Fibroblast of lung (primary cell): ENCODE measurements at regions not wholly inside any gene's neighbourhood (a gene's known extent, or its start where the extent isn't known, plus 50 kb on each side); places are given as distances from the start of the nearest gene placed in this dataset.

Experiments used
- DNase-seq, 2 donors: peaks; one replicate each; pipeline versions ENCODE4 v3.0.0 to v3.0.0-alpha.2; 2010; ENCODE audit warnings: low read depth in 2 of 2
- H2AFZ ChIP-seq: 2 replicates; pipeline ENCODE4 v1.5.1; 2012; ENCODE audit warnings: low read length, control low read depth, inconsistent platforms
- H3K27ac ChIP-seq: 2 replicates; pipeline ENCODE4 v1.5.1; 2011; ENCODE audit warnings: low read length, control low read depth; ENCODE audit not compliant: insufficient read depth
- H3K27me3 ChIP-seq: 2 replicates; pipeline ENCODE4 v1.5.1; 2011; ENCODE audit warnings: mild to moderate bottlenecking, low read length; ENCODE audit not compliant: control insufficient read depth, insufficient read depth
- H3K36me3 ChIP-seq: 2 replicates; pipeline ENCODE4 v1.5.1; 2011; ENCODE audit warnings: low read length; ENCODE audit not compliant: control insufficient read depth, insufficient read depth
- H3K4me1 ChIP-seq: 2 replicates; pipeline ENCODE4 v1.5.1; 2011; ENCODE audit warnings: low read length; ENCODE audit not compliant: control insufficient read depth, insufficient read depth; ENCODE audit errors: extremely low read depth
- H3K4me2 ChIP-seq: 2 replicates; pipeline ENCODE4 v1.5.1; 2011; ENCODE audit warnings: low read length, control low read depth; ENCODE audit not compliant: insufficient read depth; ENCODE audit errors: extremely low read depth
- H3K4me3 ChIP-seq, 4 experiments: fragments of 200-600 bp in 1 of 4; sonication (generic) in 1 of 4; replicated peaks in 1 of 4; 2 replicates each; pipeline ENCODE4 v1.5.1; 2011 to 2016; ENCODE audit warnings: low read length in 4 of 4, low read depth in 3 of 4, mild to moderate bottlenecking in 3 of 4, control low read depth in 2 of 4, inconsistent platforms in 1 of 4, mixed read lengths in 1 of 4; ENCODE audit not compliant: insufficient read depth in 1 of 4; ENCODE audit errors: control extremely low read depth in 1 of 4
- H3K79me2 ChIP-seq: 2 replicates; pipeline ENCODE4 v1.5.1; 2012; ENCODE audit warnings: mild to moderate bottlenecking, low read length, inconsistent platforms; ENCODE audit not compliant: control insufficient read depth, insufficient read depth
- H3K9ac ChIP-seq: 2 replicates; pipeline ENCODE4 v1.5.1; 2011; ENCODE audit warnings: mild to moderate bottlenecking, low read length, control low read depth; ENCODE audit not compliant: insufficient read depth
- H3K9me3 ChIP-seq: 2 replicates; pipeline ENCODE4 v1.5.1; 2012; ENCODE audit warnings: low read depth, low read length; ENCODE audit not compliant: control insufficient read depth, insufficient read depth
- H4K20me1 ChIP-seq: 2 replicates; pipeline ENCODE4 v1.5.1; 2011; ENCODE audit warnings: low read length; ENCODE audit not compliant: control insufficient read depth, insufficient read depth; ENCODE audit errors: extremely low read depth
- EZH2 ChIP-seq: IDR thresholded peaks from 2 replicates; pipeline ENCODE4 v1.5.1; 2012; ENCODE audit warnings: low read length, control low read depth, mild to moderate bottlenecking; ENCODE audit errors: missing control alignments
- TF ChIP-seq, protein P1 (sequence below), 2 donors: IDR thresholded peaks in 1 of 2; conservative IDR thresholded peaks in 1 of 2; 1 replicate in 1 of 2; 2 replicates in 1 of 2; pipeline ENCODE4 v1.5.1; 2011 to 2012; ENCODE audit warnings: low read length in 2 of 2, control low read depth in 1 of 2, inconsistent platforms in 1 of 2, low read depth in 1 of 2, mild to moderate bottlenecking in 1 of 2

DNA sequence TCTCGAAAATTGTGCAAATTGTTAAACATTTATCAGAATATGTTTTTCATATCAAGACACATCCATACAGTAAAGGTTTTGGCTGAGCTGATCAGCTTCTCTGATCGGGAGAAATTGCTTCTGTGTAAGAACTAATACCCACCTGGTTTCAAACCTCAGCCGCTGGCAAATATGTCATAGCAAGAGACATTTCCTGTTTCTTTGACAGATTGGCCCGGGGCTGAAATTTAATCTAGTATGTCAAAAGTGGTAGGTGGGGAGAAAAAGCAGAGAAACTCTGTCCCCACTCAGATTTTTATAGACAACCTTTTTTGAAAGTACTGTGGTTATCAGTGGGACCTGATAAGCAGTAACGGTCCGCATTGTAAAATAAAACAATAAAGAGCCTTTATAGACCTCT, 88.8 kb upstream of the SLC24A5 start:
- Histone ChIP-seq H3K9ac (no peak overlapping the region), H3K27me3 (peaks cover 2% of the 10 kb centered on the region), H2AFZ (no peak overlapping the region), H3K9me3 (no peaks in the 10 kb centered on the region), H3K4me1 (no peaks in the 10 kb centered on the region), H3K36me3 (no peaks in the 10 kb centered on the region), H4K20me1 (no peaks in the 10 kb centered on the region), H3K27ac (no peak overlapping the region), H3K4me2 (no peak overlapping the region), H3K79me2 (no peaks in the 10 kb centered on the region), H3K4me3 (no peak overlapping the region)
- TF ChIP-seq, protein P1, sequence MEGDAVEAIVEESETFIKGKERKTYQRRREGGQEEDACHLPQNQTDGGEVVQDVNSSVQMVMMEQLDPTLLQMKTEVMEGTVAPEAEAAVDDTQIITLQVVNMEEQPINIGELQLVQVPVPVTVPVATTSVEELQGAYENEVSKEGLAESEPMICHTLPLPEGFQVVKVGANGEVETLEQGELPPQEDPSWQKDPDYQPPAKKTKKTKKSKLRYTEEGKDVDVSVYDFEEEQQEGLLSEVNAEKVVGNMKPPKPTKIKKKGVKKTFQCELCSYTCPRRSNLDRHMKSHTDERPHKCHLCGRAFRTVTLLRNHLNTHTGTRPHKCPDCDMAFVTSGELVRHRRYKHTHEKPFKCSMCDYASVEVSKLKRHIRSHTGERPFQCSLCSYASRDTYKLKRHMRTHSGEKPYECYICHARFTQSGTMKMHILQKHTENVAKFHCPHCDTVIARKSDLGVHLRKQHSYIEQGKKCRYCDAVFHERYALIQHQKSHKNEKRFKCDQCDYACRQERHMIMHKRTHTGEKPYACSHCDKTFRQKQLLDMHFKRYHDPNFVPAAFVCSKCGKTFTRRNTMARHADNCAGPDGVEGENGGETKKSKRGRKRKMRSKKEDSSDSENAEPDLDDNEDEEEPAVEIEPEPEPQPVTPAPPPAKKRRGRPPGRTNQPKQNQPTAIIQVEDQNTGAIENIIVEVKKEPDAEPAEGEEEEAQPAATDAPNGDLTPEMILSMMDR (conservative IDR thresholded peaks at IDR 0.05 in 1 of 2, IDR thresholded peaks at IDR 0.05 in 1 of 2; ENCODE audit: low read depth in 1 of 2, low read length in 2 of 2), result no peak
- TF ChIP-seq EZH2, result no peak
- no peak for DNase-seq

GRCh38 chr15:48032911-48033310, 87.9 kb upstream of the SLC24A5 start:
- Histone ChIP-seq H3K9ac (no peak overlapping the region), H3K36me3 (no peaks in the 10 kb centered on the region), H3K79me2 (no peaks in the 10 kb centered on the region), H3K27me3 (no peaks in the 10 kb centered on the region), H3K9me3 (no peaks in the 10 kb centered on the region), H3K27ac (no peak overlapping the region), H2AFZ (no peak overlapping the region), H3K4me3 (no peak overlapping the region), H4K20me1 (no peaks in the 10 kb centered on the region), H3K4me1 (no peaks in the 10 kb centered on the region), H3K4me2 (no peak overlapping the region)
- no peak for TF ChIP-seq EZH2
- TF ChIP-seq, protein P1 (conservative IDR thresholded peaks at IDR 0.05 in 1 of 2, IDR thresholded peaks at IDR 0.05 in 1 of 2; ENCODE audit: low read depth in 1 of 2, low read length in 2 of 2), result no peak
- DNase-seq, result no peak

GRCh38 chr15:48038221-48038620, 82.6 kb upstream of the SLC24A5 start:
- no peak overlapping the region for H3K9ac ChIP-seq
- no peak for DNase-seq
- H2AFZ ChIP-seq, result no peak overlapping the region
- no peaks in the 10 kb centered on the region for H3K9me3 ChIP-seq
- H4K20me1 ChIP-seq, result no peaks in the 10 kb centered on the region
- no peaks in the 10 kb centered on the region for H3K4me1 ChIP-seq
- no peaks in the 10 kb centered on the region for H3K36me3 ChIP-seq
- no peaks in the 10 kb centered on the region for H3K27me3 ChIP-seq
- no peak overlapping the region for H3K4me2 ChIP-seq
- no peak for TF ChIP-seq EZH2
- TF ChIP-seq, protein P1 (conservative IDR thresholded peaks at IDR 0.05 in 1 of 2, IDR thresholded peaks at IDR 0.05 in 1 of 2; ENCODE audit: low read depth in 1 of 2, low read length in 2 of 2), result no peak
- H3K4me3 ChIP-seq, result no peak overlapping the region
- no peak overlapping the region for H3K27ac ChIP-seq
- H3K79me2 ChIP-seq, result no peaks in the 10 kb centered on the region
